Stimulated activated CD4-positive, alpha-beta T cell treated with anti-CD3 and anti-CD28 coated beads, Interleukin-15, amount 100 ng/mL, for 48 hours (primary cell): ENCODE measurements at regions not wholly inside any gene's neighbourhood (a gene's known extent, or its start where the extent isn't known, plus 50 kb on each side); places are given as distances from the start of the nearest gene placed in this dataset.

Source experiments
- DNase-seq, 2 donors: peaks; one replicate each; pipeline ENCODE4 v3.0.0-alpha.2; 2020; ENCODE audit warnings: low read depth in 2 of 2

DNA sequence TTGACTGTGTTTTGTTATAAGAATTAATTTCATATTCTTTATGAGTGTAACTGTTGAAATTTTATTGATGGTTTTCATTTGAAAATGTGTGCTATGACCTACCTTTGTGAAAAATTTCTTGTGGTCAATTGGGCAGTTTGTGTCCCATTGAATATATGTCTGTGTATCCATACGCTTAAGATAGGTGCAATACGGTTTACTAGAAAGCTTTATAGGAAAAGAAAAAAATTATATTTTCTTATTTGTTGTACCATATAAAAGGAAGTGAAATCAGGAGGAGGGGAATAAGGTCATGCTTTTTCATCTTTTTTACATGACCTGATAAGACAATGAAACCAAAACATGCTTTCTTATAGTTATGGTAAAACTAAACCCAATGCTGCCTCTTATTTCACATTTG is 807.7 kb downstream of the USP25 start:
- DNase-seq: no peak

DNA sequence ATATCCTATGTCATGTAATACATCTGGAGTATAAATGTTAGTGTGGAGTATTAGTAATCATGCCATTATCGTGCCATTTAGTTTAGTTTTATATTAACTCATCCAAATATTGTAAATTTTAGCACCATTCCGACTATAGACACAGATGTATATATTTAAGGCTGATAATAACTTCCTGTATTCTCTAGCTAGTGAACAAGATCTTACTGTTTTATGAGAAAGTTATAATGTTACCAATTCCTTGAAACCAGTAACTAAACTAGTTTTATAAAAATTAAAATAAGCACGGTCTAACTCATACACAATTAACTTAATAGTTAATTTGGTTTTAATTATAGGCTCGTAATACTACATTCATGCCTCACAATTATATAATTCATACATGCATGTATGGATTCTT is 808.6 kb downstream of the USP25 start:
- no peak for DNase-seq

DNA sequence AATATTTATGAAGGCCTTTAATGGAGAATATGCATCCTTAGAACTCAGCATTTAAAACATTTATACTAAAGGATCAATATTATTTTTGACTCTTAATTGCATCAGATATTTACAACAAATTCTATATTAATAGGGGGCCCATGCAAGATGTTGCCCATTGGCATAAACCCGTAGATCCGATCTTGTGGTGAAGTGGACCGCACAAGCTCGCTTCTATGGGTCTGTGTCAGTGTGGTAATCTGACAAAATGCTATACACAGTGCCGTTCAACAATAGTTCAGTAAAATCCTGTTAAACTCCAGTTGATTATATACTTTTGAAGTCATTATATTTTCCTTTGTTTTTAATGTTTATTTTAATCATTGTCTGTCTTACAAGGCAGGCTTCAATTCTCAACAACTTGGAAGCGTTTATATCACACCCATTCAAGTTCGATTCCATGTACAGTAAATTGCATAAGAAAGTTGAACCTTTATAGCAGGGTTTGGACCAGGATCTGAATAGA is 809.2 kb downstream of the USP25 start:
- DNase-seq: no peak

DNA sequence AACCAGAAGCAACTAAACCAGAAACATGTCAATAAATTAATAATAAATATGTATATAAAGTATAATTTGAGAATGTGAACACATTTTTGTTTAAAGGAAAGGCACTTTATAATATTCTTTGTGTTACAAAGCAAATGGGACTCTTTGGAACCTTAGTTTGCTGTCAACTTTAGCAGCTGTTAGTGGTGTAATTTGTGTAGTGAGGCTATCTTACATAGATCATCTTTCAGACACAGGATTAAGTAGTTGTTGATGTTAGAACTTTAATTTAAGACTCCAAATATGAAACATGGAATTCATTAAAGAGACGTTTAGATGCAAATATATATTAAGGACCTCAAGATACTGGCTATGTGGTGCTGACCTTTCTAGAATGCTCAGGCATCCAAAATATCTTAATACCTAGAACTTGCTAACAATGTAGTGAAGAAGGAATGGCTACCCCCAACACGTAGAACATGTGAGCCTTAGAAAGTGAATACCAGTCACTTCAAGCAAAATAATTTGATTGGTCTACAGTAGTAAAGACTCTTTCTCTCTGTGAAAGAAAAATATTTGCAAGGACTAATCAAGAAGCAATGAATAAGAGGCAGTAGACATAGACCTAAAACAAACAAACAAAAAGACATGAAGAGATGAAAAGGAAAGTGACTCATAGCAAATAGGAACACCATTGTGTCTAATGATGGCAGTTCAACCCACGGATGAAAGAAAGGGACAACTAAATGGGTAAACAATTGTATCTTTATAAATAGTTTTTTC is 811.4 kb downstream of the USP25 start:
- no peak for DNase-seq

DNA sequence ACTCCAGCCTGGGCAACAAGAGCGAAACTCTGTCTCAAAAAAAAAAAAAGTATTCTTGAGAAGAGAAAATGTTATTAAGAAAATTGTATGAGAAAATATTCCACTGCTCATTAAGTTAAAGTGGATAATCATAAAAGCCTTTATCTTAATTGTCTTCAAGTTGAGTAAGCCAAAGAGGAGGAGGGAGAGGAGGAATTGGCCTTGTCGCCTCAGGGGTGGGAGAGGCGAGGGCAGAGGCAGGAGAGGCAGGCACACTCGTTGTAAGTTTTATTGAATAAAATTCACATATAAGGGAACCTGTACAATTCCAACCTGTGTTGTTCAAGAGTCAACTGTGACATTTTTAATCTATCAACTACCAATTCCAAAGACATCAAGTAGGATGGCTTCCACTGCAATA is 820.3 kb downstream of the USP25 start:
- no peak for DNase-seq

DNA sequence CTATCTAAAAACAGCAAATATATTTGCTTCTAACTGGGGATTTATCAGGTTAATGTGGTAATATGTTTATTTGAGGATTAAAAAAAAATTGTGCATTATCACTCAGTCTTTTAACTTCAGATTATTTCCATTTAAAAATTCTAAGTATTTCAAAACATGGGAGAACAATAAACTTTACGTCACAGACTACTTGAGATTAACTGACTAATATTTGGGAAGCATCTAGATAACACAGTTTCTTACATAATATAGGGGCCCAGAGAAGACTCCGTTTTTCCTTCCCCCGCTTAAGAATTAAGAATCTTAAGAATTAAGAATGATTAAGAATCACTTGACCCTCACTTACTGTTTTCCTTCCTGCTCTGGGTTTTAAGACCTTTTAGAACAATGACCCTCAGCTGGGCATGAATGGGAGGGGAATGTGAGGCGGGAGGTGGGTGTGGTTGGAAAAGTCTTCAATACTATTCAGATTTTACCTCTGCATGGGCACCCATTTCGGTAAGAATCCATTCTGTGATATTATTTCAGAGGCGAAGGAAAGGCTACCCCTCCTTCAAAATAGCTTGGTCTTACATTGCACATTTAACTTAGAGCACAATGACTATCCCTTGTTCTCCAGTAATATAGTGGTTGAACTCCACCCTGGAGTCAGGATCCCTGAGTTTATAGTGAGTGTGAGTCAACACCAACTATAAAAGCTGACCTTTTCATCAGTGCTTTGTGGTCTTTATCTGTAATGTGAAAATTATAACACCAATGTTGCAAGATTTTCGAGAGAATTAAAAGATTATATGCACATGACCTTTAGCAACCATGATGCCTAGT is 821.3 kb downstream of the USP25 start:
- DNase-seq: no peak

DNA sequence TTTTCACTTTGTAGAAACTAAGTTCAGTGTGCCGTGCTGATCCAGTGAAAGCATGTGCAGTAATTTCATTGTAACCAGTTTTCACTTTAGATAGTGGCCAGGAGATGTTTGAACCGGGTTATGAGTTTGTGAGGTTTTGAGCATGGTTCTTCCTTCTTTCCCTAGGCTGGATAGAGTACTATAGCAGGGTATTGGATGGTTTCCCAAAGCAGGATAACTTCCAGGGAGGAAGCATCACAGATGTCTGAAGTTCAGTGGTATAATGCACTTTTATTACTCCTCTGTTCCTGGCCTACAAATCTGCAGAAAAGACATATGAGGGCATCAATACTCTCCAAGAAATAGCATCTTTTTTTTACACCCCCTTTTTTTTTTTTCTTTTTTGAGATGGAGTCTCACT is 823.1 kb downstream of the USP25 start:
- DNase-seq: no peak

DNA sequence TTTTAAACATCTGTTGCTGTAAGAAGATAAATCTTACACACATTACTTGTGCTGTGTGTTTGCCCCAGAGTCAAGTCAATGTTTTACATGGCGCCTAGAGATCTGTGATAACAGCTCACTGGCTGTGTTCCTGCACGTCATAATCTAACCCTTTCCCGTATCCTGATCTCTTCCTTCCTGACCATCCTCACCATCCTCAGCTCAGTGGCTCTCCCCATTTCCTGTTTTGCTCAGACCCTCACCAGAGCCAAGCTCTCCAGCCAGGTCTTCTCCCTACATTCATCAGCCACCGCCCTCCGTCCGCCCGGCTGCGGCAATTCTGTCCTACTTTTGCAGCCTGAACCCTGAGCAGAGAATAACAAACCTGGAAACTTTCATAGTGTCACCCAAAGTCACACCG is 824.7 kb downstream of the USP25 start:
- no peak for DNase-seq

DNA sequence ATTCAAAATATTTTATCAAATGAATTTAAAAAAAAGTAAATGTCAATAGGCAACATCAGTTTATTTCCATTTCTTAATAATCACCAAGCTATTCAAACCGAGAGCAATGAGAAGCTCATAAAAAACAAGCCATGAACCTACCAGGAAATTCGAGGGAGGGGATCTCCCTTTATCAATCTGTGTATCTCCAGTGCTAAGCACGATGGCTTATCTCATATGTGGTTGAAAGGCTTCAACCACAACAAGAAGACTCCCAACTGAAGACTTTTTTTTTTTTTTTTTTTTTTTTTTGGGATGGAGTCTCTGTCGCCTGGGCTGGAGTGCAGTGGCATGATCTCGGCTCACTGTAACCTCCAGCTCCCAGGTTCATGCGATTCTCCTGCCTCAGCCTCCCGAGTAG is 833.3 kb downstream of the USP25 start:
- no peak for DNase-seq

DNA sequence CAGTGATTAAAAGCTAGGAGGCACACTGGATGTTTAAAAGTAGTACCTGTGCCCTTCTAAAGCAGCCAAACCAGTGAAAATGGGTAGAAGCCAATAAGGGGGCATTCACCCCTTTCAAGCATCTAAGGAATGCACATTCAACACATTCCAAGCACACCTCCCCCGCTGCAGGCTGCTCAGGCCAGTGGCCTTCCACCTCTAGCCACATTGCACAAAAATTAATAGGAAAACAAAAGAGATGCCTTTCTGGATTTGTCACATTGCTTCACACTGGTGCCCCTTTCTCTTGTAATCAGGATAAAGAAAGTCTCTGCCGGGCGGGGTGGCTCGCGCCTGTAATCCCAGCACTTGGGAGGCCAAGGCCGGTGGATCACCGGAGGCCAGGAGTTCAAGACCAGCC is 834.0 kb downstream of the USP25 start:
- no peak for DNase-seq

DNA sequence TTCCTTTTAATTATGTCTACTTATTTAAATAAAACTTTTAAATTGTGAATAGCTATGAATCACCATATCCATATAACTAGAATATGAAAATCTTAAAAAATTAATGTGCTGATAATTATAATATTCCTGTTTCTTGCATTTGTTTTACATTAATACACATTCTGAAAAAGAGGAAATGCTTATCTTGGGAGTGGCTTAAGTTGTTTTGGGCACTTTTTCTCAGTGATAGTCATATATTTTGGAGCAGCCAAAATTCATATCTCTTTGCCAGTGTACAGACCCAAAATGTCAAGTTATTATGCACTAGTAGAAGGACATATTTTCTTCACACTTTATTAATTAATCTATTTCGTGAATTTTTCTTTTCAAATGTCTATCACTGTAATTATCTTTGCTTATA is 838.5 kb downstream of the USP25 start:
- no peak for DNase-seq

DNA sequence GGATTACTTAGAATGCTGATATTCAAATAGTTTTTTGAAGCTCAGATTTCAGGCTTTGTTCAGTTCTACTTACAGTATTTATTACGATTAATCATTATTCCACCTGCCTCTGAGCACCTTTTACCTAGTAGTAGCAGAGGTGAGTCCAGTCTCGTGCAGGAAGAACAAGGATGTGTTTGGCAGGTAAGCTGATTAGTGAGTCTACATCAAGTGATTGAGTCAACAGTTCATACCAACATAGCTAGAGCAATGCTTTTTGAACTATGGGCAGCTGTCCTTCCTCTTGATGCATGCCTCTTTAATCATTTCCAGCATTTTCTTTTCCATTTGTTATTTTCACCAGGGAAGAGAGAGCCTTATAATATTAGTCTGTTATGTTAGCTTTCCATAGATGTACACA is 838.9 kb downstream of the USP25 start:
- no peak for DNase-seq

DNA sequence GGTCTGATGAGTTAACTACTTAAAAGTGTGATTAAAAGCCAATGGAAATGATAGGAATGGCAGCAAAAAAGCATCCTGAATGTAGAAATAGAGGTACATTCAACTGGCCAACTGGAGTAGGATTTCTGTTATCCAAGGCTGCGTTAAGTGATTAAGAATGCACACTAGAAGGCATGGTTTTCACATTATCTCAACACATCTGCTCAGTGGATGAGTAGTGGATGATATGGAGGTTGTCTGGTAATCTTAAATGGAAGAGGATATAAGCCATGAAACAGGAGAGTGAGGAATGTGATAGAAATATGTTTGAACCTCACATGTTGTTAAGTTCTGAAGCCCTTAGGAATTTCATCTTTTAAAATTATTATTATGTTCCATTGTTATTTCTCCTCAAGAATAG is 839.9 kb downstream of the USP25 start:
- DNase-seq: no peak

DNA sequence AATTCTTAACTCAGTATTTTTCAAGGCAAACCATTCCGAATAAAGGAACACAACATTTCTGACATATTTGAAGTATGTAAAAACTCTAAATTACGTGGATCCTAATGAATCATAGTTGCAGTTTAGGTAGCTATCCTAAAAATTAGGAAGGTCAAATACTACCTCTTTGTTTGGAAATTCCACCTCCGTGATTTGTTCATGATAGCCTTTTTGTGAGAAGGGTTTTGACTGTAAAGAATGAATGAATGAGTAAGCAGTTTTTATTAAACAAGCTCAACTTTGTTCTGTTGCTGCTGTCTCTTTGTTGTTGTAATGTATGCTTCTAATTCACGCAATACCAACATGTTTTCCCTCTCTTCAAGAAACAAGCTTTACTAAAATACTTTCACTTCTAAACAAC is 840.4 kb downstream of the USP25 start:
- no peak for DNase-seq

DNA sequence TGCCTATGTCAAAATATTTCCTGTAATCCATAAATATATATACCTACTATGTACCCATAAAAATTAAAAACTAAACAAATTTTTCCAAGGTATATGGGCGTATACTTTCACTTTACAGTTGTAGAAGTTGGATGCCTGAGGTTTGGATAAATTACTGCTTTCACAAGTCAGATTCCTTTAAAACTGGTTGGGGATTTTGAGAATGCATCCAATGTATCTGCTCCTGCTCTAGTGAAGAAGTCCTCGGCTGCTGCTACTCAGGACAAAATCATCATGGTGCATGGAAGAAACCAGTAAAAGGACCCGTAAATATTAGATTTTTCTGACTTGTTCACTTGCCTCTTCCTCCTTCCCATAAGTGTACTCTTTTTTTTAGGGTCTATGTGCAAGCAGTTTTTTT is 841.1 kb downstream of the USP25 start:
- DNase-seq: no peak

DNA sequence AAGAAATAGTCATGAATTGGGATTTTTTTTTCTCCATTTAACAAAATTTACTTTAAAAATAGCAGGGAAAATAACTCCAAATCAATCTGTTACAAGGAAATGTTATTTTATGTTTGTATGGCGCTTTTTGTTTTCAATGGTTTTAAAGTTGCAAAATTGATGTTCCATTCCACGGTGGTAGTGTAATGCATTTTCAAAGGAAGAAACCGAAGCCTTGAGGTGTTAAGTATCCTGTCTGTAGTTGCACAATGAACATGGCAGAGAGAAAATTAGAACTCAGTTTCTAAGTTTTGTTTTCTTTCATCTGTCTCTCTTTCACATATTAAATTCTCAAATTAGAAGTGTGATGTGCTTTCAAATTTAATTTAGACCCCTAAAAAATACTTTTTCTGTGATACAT is 841.8 kb downstream of the USP25 start:
- no peak for DNase-seq

DNA sequence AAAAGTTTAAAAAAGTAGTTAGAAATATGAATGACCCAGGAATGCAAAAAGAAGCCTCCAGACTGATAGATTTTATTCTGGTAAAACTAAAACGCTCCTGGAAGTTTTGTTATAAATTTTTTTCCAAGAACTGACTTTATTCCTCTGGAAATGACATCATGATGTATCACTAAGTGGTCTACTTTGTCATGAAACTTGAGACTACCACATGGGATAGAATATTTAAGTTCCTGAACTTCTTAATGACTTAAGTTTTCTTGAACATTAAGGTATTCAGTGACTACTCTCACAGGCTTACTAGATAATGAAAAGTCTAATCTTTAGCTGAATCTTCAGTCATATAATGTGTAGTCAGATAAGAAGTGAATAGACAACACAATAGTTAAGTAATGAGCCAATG is 842.2 kb downstream of the USP25 start:
- DNase-seq: no peak

DNA sequence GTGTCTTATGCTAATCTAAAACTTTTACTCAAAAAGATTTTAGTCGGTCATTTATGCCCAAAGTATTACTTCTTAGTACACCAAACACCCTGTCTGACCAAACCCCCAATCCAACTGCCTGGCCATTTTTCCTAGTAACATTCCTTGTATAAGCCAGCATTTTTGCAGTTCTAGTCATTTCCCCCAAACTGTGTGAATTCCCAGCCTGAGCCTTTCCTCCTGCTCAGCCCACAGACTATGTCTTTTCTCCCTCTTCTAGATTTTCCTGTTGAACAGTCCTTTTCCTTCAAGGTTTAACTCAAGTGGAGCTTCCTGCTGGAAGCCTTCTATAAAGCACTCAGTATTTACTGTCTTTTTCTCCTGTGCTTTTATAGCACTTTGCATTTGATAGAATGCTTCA is 843.8 kb downstream of the USP25 start:
- no peak for DNase-seq

DNA sequence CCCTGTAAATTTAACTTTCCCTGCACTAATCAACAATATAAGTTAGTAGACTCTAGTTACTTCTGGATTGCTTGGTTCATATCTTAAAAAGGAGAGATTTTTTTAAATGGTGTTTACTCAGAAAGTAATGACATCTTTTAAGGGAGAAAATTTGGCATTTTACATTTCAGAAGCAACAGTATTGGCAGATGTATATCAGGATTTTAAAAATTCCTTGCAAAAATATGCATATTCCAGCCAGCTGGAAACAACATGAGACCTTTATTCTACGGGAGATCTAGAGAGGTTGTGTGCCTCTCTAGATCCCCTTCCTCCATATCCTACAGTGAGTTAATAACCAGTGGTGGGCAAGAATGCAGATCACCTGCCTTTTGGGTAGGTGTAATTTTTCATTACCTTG is 848.2 kb downstream of the USP25 start:
- DNase-seq: no peak

DNA sequence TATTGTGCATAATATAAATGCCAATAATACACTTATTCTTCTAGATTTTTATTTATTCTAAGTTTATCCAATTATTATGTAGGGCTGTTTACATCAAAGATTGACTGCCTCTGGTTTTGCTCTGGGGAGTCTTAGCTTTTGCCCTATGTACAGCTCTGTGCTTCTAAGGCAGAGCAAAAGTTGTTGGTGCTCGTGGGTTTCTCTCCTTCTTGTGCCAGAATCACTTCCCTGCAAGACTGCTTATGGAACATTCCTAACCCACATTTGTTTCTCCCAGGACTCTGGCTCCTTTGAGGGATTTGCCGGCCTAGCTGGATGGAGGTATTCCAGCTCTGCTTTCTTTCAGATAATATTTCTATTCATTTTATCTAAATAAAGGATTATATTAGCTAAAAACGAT is 849.1 kb downstream of the USP25 start:
- no peak for DNase-seq

DNA sequence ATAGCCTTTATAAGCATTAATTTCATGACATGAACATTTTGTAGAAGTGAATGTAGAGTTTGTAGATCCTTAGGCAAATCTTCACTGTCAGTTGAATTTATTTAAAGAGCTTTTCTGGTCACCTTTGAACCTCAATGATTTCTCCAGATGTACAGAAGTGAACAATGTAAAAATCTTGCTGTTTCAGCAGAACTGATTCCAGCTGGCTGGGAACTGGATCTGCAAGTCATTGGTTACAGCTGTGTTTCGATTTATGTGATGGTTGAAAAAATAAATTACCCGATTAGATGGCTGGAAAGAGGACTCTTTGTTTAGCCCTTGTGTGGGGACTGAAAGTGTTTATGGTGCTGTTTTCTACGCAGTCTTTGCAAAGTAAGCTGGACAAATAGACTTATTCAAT is 849.8 kb downstream of the USP25 start:
- DNase-seq: no peak

DNA sequence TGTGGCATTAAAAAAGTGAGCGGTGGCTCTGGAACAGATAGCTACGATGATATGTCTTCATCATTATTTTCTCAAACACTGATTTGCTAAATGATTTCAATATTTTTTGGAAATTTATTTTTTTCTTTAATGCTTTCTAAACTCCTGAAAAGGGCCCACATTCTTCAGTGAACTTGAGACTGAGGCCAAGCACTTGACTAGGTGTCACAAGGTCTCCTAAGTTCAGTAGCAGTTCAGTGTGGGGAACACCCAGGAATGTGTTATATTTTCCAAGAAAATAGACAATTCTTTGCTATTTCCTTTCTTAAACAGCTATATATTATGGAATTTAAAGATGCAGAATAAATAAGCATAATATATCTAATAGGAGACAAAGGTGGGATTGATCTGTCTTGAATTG is 850.9 kb downstream of the USP25 start:
- no peak for DNase-seq

DNA sequence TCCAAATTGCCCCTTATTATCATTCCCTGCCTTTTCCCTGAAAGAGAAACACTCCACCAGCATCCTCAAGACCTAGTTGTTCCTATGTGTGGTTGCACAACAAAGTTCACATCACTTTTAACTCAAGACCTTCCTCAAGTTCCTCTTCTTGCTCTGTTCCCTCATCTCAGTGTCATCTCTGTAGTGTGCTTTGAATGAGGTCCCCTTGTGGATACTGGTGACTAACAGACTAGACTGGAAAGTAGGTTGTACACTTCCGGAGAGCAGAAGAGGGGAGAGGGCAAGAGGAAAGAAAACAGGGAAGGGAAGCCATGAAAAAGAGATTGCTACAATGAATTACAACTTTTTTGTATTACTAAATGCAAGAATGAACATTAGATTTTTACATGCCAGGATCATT is 853.8 kb downstream of the USP25 start:
- DNase-seq: no peak
